ENCODE measurements at regions not wholly inside any gene's neighbourhood (a gene's known extent, or its start where the extent isn't known, plus 50 kb on each side); places are given as distances from the start of the nearest gene placed in this dataset.
"Not testable (repeated sequence)": the region's sequence is repeated elsewhere in the genome, so short reads cannot be mapped to it uniquely, and the experiment has no call there.

DNA sequence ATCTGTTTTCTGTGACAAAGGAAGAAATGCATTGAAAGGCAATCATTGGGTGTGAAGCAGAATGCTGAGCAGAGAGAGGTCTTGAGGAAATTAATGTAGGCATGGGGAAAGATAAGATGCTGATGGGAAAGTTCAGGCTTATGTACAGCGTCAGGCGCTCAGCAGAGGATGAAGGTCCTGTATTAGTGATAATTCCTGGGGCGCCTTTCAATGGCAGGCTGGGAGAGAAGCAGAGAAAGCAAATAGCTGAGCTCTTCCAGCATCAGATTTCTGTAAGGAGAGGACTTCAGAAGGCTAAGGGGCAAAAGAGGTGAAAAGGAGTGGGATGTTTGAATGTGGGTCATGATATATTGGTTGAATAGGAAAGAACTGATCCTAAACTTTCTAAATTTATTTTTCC lies 129.8 kb downstream of the HNMT start:
- intact Hi-C loops (cut with micrococcal nuclease; ENCODE audit: unreplicated experiment), result loop anchor here (10.0 kb wide), 1 partner anchor 209 kb away; no protein-coding TSS in a partner anchor
- H3K27ac ChIP-seq (ENCODE audit: low read depth, low read length, poor library complexity, severe bottlenecking), result no peak overlapping the region
- H3K36me3 ChIP-seq (ENCODE audit: insufficient read depth, low read length, poor library complexity, severe bottlenecking), result no peaks in the 10 kb centered on the region
- H3K4me1 ChIP-seq (ENCODE audit: insufficient read depth, low read length, poor library complexity, severe bottlenecking), result no peaks in the 10 kb centered on the region
- no peaks in the 10 kb centered on the region for H3K27me3 ChIP-seq (replicated peaks; ENCODE audit: insufficient read depth, low read depth, low read length, poor library complexity)
- DNase-seq (ENCODE audit: low spot score), result no peak
- TF ChIP-seq EZH2 (IDR thresholded peaks at IDR 0.05; ENCODE audit: borderline replicate concordance, low read depth, low read length, poor library complexity, severe bottlenecking) (no peak), CTCF (conservative IDR thresholded peaks at IDR 0.05; ENCODE audit: low read depth, low read length) (no peak)
- ChIA-PET CTCF (no interaction called here), POLR2A (ENCODE audit: low non-redundant PET) (no interaction called here)
- no TSS peak for BruUV-seq (replicated peaks)
- H3K4me3 ChIP-seq (ENCODE audit: low read depth, low read length, poor library complexity, severe bottlenecking), result no peak overlapping the region
- H3K9me3 ChIP-seq (ENCODE audit: low read depth, low read length, poor library complexity, severe bottlenecking), result no peaks in the 10 kb centered on the region

GRCh38 chr2:138095336-138095735 lies 131.1 kb downstream of the HNMT start:
- Histone ChIP-seq H3K4me3 (ENCODE audit: low read depth, low read length, poor library complexity, severe bottlenecking) (no peak overlapping the region), H3K27ac (ENCODE audit: low read depth, low read length, poor library complexity, severe bottlenecking) (no peak overlapping the region), H3K9me3 (ENCODE audit: low read depth, low read length, poor library complexity, severe bottlenecking) (no peaks in the 10 kb centered on the region), H3K27me3 (replicated peaks; ENCODE audit: insufficient read depth, low read depth, low read length, poor library complexity) (no peaks in the 10 kb centered on the region), H3K36me3 (ENCODE audit: insufficient read depth, low read length, poor library complexity, severe bottlenecking) (no peaks in the 10 kb centered on the region), H3K4me1 (ENCODE audit: insufficient read depth, low read length, poor library complexity, severe bottlenecking) (no peaks in the 10 kb centered on the region)
- POLR2A ChIA-PET (ENCODE audit: low non-redundant PET), result interaction anchor here (0.6 kb wide), 2 partner anchors 235 to 870 kb away, joined by 3 read pairs; no protein-coding TSS in a partner anchor
- no peak for DNase-seq (ENCODE audit: low spot score)
- intact Hi-C loops (cut with micrococcal nuclease; ENCODE audit: unreplicated experiment), result loop anchor here (10.0 kb wide), 1 partner anchor 211 kb away; no protein-coding TSS in a partner anchor
- TF ChIP-seq CTCF (conservative IDR thresholded peaks at IDR 0.05; ENCODE audit: low read depth, low read length), result no peak
- no peak for TF ChIP-seq EZH2 (IDR thresholded peaks at IDR 0.05; ENCODE audit: borderline replicate concordance, low read depth, low read length, poor library complexity, severe bottlenecking)
- CTCF ChIA-PET, result no interaction called here
- BruUV-seq (replicated peaks), result no TSS peak

- H3K4me1 ChIP-seq (ENCODE audit: insufficient read depth, low read length, poor library complexity, severe bottlenecking); POLR2A ChIA-PET (ENCODE audit: low non-redundant PET); H3K27me3 ChIP-seq (replicated peaks; ENCODE audit: insufficient read depth, low read depth, low read length, poor library complexity); BruUV-seq (replicated peaks); H3K36me3 ChIP-seq (ENCODE audit: insufficient read depth, low read length, poor library complexity, severe bottlenecking); DNase-seq (ENCODE audit: low spot score); H3K27ac ChIP-seq (ENCODE audit: low read depth, low read length, poor library complexity, severe bottlenecking); H3K9me3 ChIP-seq (ENCODE audit: low read depth, low read length, poor library complexity, severe bottlenecking); H3K4me3 ChIP-seq (ENCODE audit: low read depth, low read length, poor library complexity, severe bottlenecking): not testable (repeated sequence)
- CTCF ChIA-PET, result interaction anchor here (0.6 kb wide), 1 partner anchor 199 kb away, joined by 18 read pairs; no protein-coding TSS in a partner anchor
- intact Hi-C loops (cut with micrococcal nuclease; ENCODE audit: unreplicated experiment), result loop anchor here (10.0 kb wide), 1 partner anchor 214 kb away; no protein-coding TSS in a partner anchor
Observed at GRCh38 chr2:138099288-138099687, 135.0 kb downstream of the HNMT start.

GRCh38 chr2:138101718-138102117 lies 137.4 kb downstream of the HNMT start:
- Histone ChIP-seq H3K9me3 (ENCODE audit: low read depth, low read length, poor library complexity, severe bottlenecking) (no peaks in the 10 kb centered on the region), H3K36me3 (ENCODE audit: insufficient read depth, low read length, poor library complexity, severe bottlenecking) (no peaks in the 10 kb centered on the region), H3K27me3 (replicated peaks; ENCODE audit: insufficient read depth, low read depth, low read length, poor library complexity) (no peaks in the 10 kb centered on the region), H3K4me1 (ENCODE audit: insufficient read depth, low read length, poor library complexity, severe bottlenecking) (no peaks in the 10 kb centered on the region), H3K4me3 (ENCODE audit: low read depth, low read length, poor library complexity, severe bottlenecking) (no peak overlapping the region), H3K27ac (ENCODE audit: low read depth, low read length, poor library complexity, severe bottlenecking) (no peak overlapping the region)
- TF ChIP-seq CTCF (conservative IDR thresholded peaks at IDR 0.05; ENCODE audit: low read depth, low read length) (no peak), EZH2 (IDR thresholded peaks at IDR 0.05; ENCODE audit: borderline replicate concordance, low read depth, low read length, poor library complexity, severe bottlenecking) (no peak)
- BruUV-seq (replicated peaks), result no TSS peak
- intact Hi-C loops (cut with micrococcal nuclease; ENCODE audit: unreplicated experiment), result no loop called here
- ChIA-PET POLR2A (ENCODE audit: low non-redundant PET) (no interaction called here), CTCF (no interaction called here)
- no peak for DNase-seq (ENCODE audit: low spot score)
